22Rv1 (cell line): ENCODE measurements at regions not wholly inside any gene's neighbourhood (a gene's known extent, or its start where the extent isn't known, plus 50 kb on each side); places are given as distances from the start of the nearest gene placed in this dataset.

Source experiments
- CTCF ChIP-seq: fragments of 450-650 bp; IDR thresholded peaks from 2 replicates; pipeline ENCODE4 v1.5.1; 2017; ENCODE audit warnings: mild to moderate bottlenecking
- ZFX ChIP-seq: fragments of 450-650 bp; IDR thresholded peaks from 2 replicates; pipeline ENCODE4 v1.6.1; 2017; ENCODE audit warnings: antibody characterized with exemption, borderline replicate concordance

- TF ChIP-seq CTCF (no peak), ZFX (no peak)
Observed at GRCh38 chr10:108592956-108593355, 1330.4 kb downstream of the XPNPEP1 start.
